HepG2 (cell line): ENCODE measurements at regions not wholly inside any gene's neighbourhood (a gene's known extent, or its start where the extent isn't known, plus 50 kb on each side); places are given as distances from the start of the nearest gene placed in this dataset.
"Not testable (repeated sequence)": the region's sequence is repeated elsewhere in the genome, so short reads cannot be mapped to it uniquely, and the experiment has no call there.

Experiments
- ATAC-seq: fragments of 200-7000 bp; cut with Tn5 transposase; 3 replicates; pipeline ENCODE4 v1.9.1; 2020; ENCODE audit warnings: mild to moderate bottlenecking, moderate library complexity
- BruUV-seq: library from RNA; stranded (reverse); fragments of 400-500 nt; replicated peaks from 2 replicates; lab custom pipeline; 2021; lab: Mats Ljungman, UMichigan
- CTCF ChIA-PET: fragments of 300-600 bp; formaldehyde crosslinking; extraction: SDS; loops from one replicate; lab custom pipeline; 2021; ENCODE audit warnings: low total read pairs, inconsistent platforms, low intra/inter-chr PET ratio; lab: Yijun Ruan, JAX
- POLR2A ChIA-PET: fragments of 350-600 bp; sonication (Branson Sonifier 250); formaldehyde crosslinking; loops from one replicate; lab custom pipeline; 2020; ENCODE audit warnings: antibody characterized with exemption, inconsistent platforms; lab: Yijun Ruan, JAX
- DNase-seq: peaks from one replicate; pipeline ENCODE4 v3.0.0-alpha.2; 2015; ENCODE audit warnings: low spot score
- FAIRE-seq: peaks from 3 replicates; lab custom pipeline; 2011; peaks lifted over from hg19 to GRCh38; lab: Jason Lieb, UNC
- H2AFZ ChIP-seq: one replicate; pipeline ENCODE4 v1.6.1; 2011; ENCODE audit warnings: low read length, inconsistent platforms
- H3K27ac ChIP-seq: fragments of 300-600 bp; 3 replicates; pipeline ENCODE4 v1.8.0; 2011; ENCODE audit warnings: mixed run types, mild to moderate bottlenecking, mixed read lengths, low read length, inconsistent platforms; ENCODE audit not compliant: insufficient read depth; ENCODE audit errors: extremely low read length
- H3K27me3 ChIP-seq, 2 experiments: fragments of 200-600 bp in 1 of 2; 2 replicates in 1 of 2; 3 replicates in 1 of 2; pipeline versions ENCODE4 v1.6.0 to v1.8.0; 2011; ENCODE audit warnings: low read length in 2 of 2, mild to moderate bottlenecking in 2 of 2, moderate library complexity in 2 of 2, inconsistent platforms in 1 of 2; ENCODE audit not compliant: insufficient read depth in 2 of 2, control insufficient read depth in 1 of 2
- H3K36me3 ChIP-seq, 2 experiments: fragments of 200-600 bp in 1 of 2; replicated peaks in 1 of 2; 2 replicates in 1 of 2; 3 replicates in 1 of 2; pipeline versions ENCODE4 v1.5.1 to v1.8.0; 2011; ENCODE audit warnings: low read length in 2 of 2, inconsistent platforms in 1 of 2; ENCODE audit not compliant: insufficient read depth in 2 of 2, control insufficient read depth in 1 of 2
- H3K4me1 ChIP-seq: 2 replicates; pipeline ENCODE4 v1.5.1; 2012; ENCODE audit warnings: low read length, inconsistent platforms; ENCODE audit not compliant: insufficient read depth
- H3K4me2 ChIP-seq: 2 replicates; pipeline ENCODE4 v1.6.0; 2011; ENCODE audit warnings: low read depth, low read length, inconsistent platforms
- H3K4me3 ChIP-seq, 3 experiments: fragments of 200-600 bp in 1 of 3; sonication (generic), shearing (Covaris generic) in 1 of 3; replicated peaks in 1 of 3; 2 replicates each; pipeline ENCODE4 v1.5.1; 2011 to 2016; ENCODE audit warnings: low read length in 3 of 3, inconsistent platforms in 2 of 3, low read depth in 2 of 3, mild to moderate bottlenecking in 2 of 3, control low read depth in 1 of 3, mixed read lengths in 1 of 3; ENCODE audit not compliant: insufficient read depth in 1 of 3
- H3K79me2 ChIP-seq: one replicate; pipeline ENCODE4 v1.6.1; 2011; ENCODE audit warnings: low read length, inconsistent platforms; ENCODE audit not compliant: insufficient read depth
- H3K9ac ChIP-seq: 2 replicates; pipeline ENCODE4 v1.6.0; 2011; ENCODE audit warnings: mild to moderate bottlenecking, low read depth, low read length, inconsistent platforms; ENCODE audit not compliant: insufficient read depth
- H3K9me3 ChIP-seq: 2 replicates; pipeline ENCODE4 v1.5.1; 2012; ENCODE audit warnings: mild to moderate bottlenecking, low read length
- H4K20me1 ChIP-seq: 2 replicates; pipeline ENCODE4 v1.6.0; 2011; ENCODE audit warnings: inconsistent platforms, mild to moderate bottlenecking, low read length, moderate library complexity; ENCODE audit not compliant: insufficient read depth
- MBNL3 ChIP-seq: fragments of 250-450 bp; sonication (Bioruptor Pico); conservative IDR thresholded peaks from 2 replicates; pipeline ENCODE4 v1.8.0; 2022; ENCODE audit warnings: mild to moderate bottlenecking, inconsistent platforms
- RBM22 ChIP-seq: fragments of 200-400 bp; formaldehyde crosslinking; optimal IDR thresholded peaks from 2 replicates; pipeline ENCODE3; 2017; ENCODE audit warnings: mild to moderate bottlenecking, low read length, moderate library complexity
- ZBTB21 ChIP-seq: sonication (generic); formaldehyde crosslinking; IDR thresholded peaks from 2 replicates; pipeline ENCODE4 v1.4.0; 2020; ENCODE audit warnings: missing genetic modification reagents
- ZNF225 ChIP-seq: sonication (generic); formaldehyde crosslinking; IDR thresholded peaks from 2 replicates; pipeline ENCODE4 v1.4.0; 2020; ENCODE audit warnings: mild to moderate bottlenecking, missing genetic modification reagents
- ZNF83 ChIP-seq: sonication (generic); formaldehyde crosslinking; IDR thresholded peaks from 2 replicates; pipeline ENCODE4 v1.4.0; 2020; ENCODE audit warnings: missing genetic modification reagents, mild to moderate bottlenecking, borderline replicate concordance
- WGBS: methylation state at CpG from one replicate; pipeline ENCODE4 v1.1.6; 2017; ENCODE audit warnings: low lambda C conversion rate; 5-methylcytosine and 5-hydroxymethylcytosine counted together
- in situ Hi-C: cut with HindIII; loops from 2 replicates; pipeline ENCODE4 v1.10.0; 2017; ENCODE audit warnings: low pct_unique_long_range_greater_than_20kb; ENCODE audit not compliant: extremely low pct_ligation_motif_present
- intact Hi-C: fragments of 100-400 bp; cut with micrococcal nuclease; formaldehyde crosslinking; loops from one replicate; pipeline ENCODE4 v1.10.0; 2022; ENCODE audit not compliant: unreplicated experiment
- TF ChIP-seq, protein P1 (sequence below): sonication (generic); formaldehyde crosslinking; IDR thresholded peaks from 2 replicates; pipeline ENCODE4 v1.5.0; 2020; ENCODE audit warnings: missing genetic modification reagents, mild to moderate bottlenecking, borderline replicate concordance
- TF ChIP-seq, protein P2 (sequence below): sonication (generic); formaldehyde crosslinking; IDR thresholded peaks from 2 replicates; pipeline ENCODE4 v1.4.0; 2020; ENCODE audit warnings: missing genetic modification reagents
- TF ChIP-seq, protein P3 (sequence below): conservative IDR thresholded peaks from 2 replicates; pipeline ENCODE4 v1.6.1; 2018; ENCODE audit warnings: missing genetic modification reagents
- TF ChIP-seq, protein P4 (sequence below): IDR thresholded peaks from 2 replicates; pipeline ENCODE4 v1.6.1; 2012; ENCODE audit warnings: low read depth, low read length, improper control_type of control experiment

DNA sequence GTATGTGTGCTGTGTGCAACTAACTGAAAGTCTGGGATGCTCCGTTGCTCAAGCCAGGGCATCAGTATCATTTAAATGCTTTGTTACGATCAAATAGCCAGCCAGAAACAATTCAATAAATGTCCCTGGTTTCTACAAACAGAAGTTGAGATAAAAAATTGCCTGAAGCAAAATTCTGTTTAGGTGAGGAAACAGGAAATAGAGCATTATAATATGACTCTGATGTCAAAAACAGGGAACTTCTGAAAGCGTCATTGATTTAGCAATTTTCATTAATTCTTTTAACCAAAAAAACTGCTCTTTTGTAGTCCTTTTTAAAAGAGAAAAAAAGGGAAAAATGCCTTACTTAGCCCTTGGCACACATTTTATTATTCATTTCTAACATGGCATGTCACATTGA is 174.7 kb downstream of the POTEB3 start:
- DNase-seq, H3K9me3 ChIP-seq, POLR2A ChIA-PET, CTCF ChIA-PET, H3K27me3 ChIP-seq, in situ Hi-C loops, ATAC-seq, H4K20me1 ChIP-seq, H3K27ac ChIP-seq, H2AFZ ChIP-seq, intact Hi-C loops, H3K9ac ChIP-seq, FAIRE-seq, H3K4me1 ChIP-seq, H3K79me2 ChIP-seq, H3K4me3 ChIP-seq, BruUV-seq, H3K36me3 ChIP-seq, H3K4me2 ChIP-seq: not testable (repeated sequence)
- WGBS: 1% methylated on average over 3 of the region's 3 CpGs

DNA sequence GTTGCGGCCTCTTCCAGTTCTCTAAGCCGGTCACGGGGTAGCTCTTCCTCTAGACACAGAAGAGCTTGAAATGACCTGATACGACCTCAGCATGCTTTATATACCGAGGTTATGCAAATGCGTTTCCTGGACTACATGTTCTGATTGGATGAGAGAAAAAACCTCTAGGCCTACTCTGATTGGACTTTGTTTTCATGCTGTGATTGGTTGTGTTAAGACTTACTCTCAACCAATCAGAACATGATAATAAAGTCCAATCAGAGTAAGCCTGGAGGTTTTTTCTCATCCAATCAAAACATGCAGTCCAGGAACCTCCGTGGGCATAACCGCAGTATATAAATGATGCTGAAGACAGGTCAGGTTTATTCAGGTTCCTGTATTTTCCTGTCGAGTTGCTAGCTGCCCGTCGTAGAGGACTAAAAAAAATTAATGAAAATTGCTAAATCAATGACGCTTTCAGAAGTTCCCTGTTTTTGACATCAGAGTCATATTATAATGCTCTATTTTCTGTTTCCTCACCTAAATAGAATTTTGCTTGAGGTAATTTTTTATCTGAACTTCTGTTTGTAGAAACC is 177.4 kb downstream of the POTEB3 start:
- CTCF ChIA-PET: no interaction called here
- WGBS: 32% methylated on average over 12 of the region's 12 CpGs
- Histone ChIP-seq H3K9ac (no peak overlapping the region), H2AFZ (no peak overlapping the region), H3K4me3 (no peak overlapping the region), H3K4me1 (no peaks in the 10 kb centered on the region), H4K20me1 (no peaks in the 10 kb centered on the region), H3K27me3 (0 out of 5 replicates have a peak, but pooled peaks cover 0 to 3% of the 10 kb centered on the region in 2 experiments), H3K4me2 (no peak overlapping the region), H3K36me3 (no peaks in the 10 kb centered on the region), H3K79me2 (no peaks in the 10 kb centered on the region), H3K27ac (no peak overlapping the region), H3K9me3 (no peaks in the 10 kb centered on the region)
- DNase-seq (no peak), FAIRE-seq (no peak), ATAC-seq (no peak)
- intact Hi-C loops: no loop called here
- BruUV-seq: no TSS peak
- in situ Hi-C loops: no loop called here
- POLR2A ChIA-PET: no interaction called here
- TF ChIP-seq ZBTB21 (CRISPR knock-in tag) (no peak), ZNF83 (CRISPR knock-in tag) (no peak), MBNL3 (no peak), RBM22 (no peak), ZNF225 (CRISPR knock-in tag) (no peak)
- TF ChIP-seq, protein P1, sequence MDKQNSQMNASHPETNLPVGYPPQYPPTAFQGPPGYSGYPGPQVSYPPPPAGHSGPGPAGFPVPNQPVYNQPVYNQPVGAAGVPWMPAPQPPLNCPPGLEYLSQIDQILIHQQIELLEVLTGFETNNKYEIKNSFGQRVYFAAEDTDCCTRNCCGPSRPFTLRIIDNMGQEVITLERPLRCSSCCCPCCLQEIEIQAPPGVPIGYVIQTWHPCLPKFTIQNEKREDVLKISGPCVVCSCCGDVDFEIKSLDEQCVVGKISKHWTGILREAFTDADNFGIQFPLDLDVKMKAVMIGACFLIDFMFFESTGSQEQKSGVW (CRISPR knock-in tag): no peak
- TF ChIP-seq, protein P2, sequence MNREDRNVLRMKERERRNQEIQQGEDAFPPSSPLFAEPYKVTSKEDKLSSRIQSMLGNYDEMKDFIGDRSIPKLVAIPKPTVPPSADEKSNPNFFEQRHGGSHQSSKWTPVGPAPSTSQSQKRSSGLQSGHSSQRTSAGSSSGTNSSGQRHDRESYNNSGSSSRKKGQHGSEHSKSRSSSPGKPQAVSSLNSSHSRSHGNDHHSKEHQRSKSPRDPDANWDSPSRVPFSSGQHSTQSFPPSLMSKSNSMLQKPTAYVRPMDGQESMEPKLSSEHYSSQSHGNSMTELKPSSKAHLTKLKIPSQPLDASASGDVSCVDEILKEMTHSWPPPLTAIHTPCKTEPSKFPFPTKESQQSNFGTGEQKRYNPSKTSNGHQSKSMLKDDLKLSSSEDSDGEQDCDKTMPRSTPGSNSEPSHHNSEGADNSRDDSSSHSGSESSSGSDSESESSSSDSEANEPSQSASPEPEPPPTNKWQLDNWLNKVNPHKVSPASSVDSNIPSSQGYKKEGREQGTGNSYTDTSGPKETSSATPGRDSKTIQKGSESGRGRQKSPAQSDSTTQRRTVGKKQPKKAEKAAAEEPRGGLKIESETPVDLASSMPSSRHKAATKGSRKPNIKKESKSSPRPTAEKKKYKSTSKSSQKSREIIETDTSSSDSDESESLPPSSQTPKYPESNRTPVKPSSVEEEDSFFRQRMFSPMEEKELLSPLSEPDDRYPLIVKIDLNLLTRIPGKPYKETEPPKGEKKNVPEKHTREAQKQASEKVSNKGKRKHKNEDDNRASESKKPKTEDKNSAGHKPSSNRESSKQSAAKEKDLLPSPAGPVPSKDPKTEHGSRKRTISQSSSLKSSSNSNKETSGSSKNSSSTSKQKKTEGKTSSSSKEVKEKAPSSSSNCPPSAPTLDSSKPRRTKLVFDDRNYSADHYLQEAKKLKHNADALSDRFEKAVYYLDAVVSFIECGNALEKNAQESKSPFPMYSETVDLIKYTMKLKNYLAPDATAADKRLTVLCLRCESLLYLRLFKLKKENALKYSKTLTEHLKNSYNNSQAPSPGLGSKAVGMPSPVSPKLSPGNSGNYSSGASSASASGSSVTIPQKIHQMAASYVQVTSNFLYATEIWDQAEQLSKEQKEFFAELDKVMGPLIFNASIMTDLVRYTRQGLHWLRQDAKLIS: no peak
- TF ChIP-seq, protein P3, sequence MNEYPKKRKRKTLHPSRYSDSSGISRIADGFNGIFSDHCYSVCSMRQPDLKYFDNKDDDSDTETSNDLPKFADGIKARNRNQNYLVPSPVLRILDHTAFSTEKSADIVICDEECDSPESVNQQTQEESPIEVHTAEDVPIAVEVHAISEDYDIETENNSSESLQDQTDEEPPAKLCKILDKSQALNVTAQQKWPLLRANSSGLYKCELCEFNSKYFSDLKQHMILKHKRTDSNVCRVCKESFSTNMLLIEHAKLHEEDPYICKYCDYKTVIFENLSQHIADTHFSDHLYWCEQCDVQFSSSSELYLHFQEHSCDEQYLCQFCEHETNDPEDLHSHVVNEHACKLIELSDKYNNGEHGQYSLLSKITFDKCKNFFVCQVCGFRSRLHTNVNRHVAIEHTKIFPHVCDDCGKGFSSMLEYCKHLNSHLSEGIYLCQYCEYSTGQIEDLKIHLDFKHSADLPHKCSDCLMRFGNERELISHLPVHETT (CRISPR knock-in tag): no peak
- TF ChIP-seq, protein P4, sequence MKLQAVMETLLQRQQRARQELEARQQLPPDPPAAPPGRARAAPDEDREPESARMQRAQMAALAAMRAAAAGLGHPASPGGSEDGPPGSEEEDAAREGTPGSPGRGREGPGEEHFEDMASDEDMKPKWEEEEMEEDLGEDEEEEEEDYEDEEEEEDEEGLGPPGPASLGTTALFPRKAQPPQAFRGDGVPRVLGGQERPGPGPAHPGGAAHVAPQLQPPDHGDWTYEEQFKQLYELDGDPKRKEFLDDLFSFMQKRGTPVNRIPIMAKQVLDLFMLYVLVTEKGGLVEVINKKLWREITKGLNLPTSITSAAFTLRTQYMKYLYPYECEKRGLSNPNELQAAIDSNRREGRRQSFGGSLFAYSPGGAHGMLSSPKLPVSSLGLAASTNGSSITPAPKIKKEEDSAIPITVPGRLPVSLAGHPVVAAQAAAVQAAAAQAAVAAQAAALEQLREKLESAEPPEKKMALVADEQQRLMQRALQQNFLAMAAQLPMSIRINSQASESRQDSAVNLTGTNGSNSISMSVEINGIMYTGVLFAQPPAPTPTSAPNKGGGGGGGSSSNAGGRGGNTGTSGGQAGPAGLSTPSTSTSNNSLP: no peak
